GM19467 (cell line): ENCODE measurements at regions not wholly inside any gene's neighbourhood (a gene's known extent, or its start where the extent isn't known, plus 50 kb on each side); places are given as distances from the start of the nearest gene placed in this dataset.
"Not testable (repeated sequence)": the region's sequence is repeated elsewhere in the genome, so short reads cannot be mapped to it uniquely, and the experiment has no call there.

Experiments
- ATAC-seq: cut with Tn5 transposase; IDR thresholded peaks from one replicate; pipeline ENCODE4 v1.9.1; 2021; ENCODE audit warnings: mild to moderate bottlenecking, moderate library complexity; ENCODE audit not compliant: unreplicated experiment

GRCh38 chr7:119515962-119516361, 757.0 kb upstream of the KCND2 start:
- ATAC-seq: no peak

- no peak for ATAC-seq
These were observed 750.7 kb upstream of the KCND2 start for GRCh38 chr7:119522263-119522662.

- no peak for ATAC-seq
These were observed 750.3 kb upstream of the KCND2 start for GRCh38 chr7:119522698-119523097.

- ATAC-seq: no peak
These were observed 727.9 kb upstream of the KCND2 start for GRCh38 chr7:119545118-119545517.

GRCh38 chr7:119555788-119556187, 717.2 kb upstream of the KCND2 start:
- ATAC-seq: no peak

- no peak for ATAC-seq
These were observed 716.5 kb upstream of the KCND2 start for GRCh38 chr7:119556436-119556835.

GRCh38 chr7:119561751-119562150, 711.2 kb upstream of the KCND2 start:
- no peak for ATAC-seq

- ATAC-seq: no peak
These were observed 710.1 kb upstream of the KCND2 start for GRCh38 chr7:119562839-119563238.

GRCh38 chr7:119571666-119572065, 701.3 kb upstream of the KCND2 start:
- ATAC-seq: no peak

GRCh38 chr7:119572132-119572531, 700.8 kb upstream of the KCND2 start:
- no peak for ATAC-seq

GRCh38 chr7:119572541-119572940, 700.4 kb upstream of the KCND2 start:
- ATAC-seq: no peak

- no peak for ATAC-seq
These were observed 694.9 kb upstream of the KCND2 start for GRCh38 chr7:119578116-119578515.

GRCh38 chr7:119594956-119595355, 678.0 kb upstream of the KCND2 start:
- ATAC-seq: no peak

- no peak for ATAC-seq
These were observed 676.3 kb upstream of the KCND2 start for GRCh38 chr7:119596651-119597050.

GRCh38 chr7:119606297-119606696, 666.7 kb upstream of the KCND2 start:
- ATAC-seq: no peak

GRCh38 chr7:119620769-119621168, 652.2 kb upstream of the KCND2 start:
- no peak for ATAC-seq

- no peak for ATAC-seq
These were observed 649.5 kb upstream of the KCND2 start for GRCh38 chr7:119623427-119623826.

GRCh38 chr7:119630406-119630969, 642.5 kb upstream of the KCND2 start:
- ATAC-seq: no peak

- ATAC-seq: not testable (repeated sequence)
These were observed 639.2 kb upstream of the KCND2 start for GRCh38 chr7:119633812-119634211.

- ATAC-seq: no peak
These were observed 632.6 kb upstream of the KCND2 start for GRCh38 chr7:119640326-119640725.

GRCh38 chr7:119640861-119641260, 632.1 kb upstream of the KCND2 start:
- ATAC-seq: no peak

GRCh38 chr7:119643558-119643957, 629.4 kb upstream of the KCND2 start:
- ATAC-seq: no peak

GRCh38 chr7:119647286-119647685, 625.7 kb upstream of the KCND2 start:
- ATAC-seq: no peak
